NCI-H1417 (cell line): ENCODE measurements at regions not wholly inside any gene's neighbourhood (a gene's known extent, or its start where the extent isn't known, plus 50 kb on each side); places are given as distances from the start of the nearest gene placed in this dataset.

Experiments
- DNase-seq, 3 experiments: peaks; one replicate each; lab custom pipeline; 2025; lab: John Stamatoyannopoulos, UW

DNA sequence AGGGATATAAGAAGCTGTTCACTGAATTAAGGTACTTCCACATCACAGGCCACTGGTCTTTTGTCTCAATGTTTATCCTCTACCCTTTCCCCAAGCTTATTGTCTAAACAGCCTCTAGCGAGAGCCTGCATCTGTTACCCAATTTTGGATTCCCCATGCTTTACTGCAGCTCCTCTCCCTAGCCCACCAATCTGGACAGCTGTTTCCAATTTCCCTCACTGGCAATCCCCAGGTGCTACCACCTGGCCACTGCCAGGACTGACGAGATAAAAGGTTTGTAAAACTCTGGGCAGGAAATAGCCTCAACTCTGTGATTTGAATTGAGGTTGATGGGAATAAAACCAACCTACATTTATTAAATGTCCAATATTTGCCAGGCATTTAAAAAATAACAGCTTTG is 58.0 kb upstream of the TEX9 start:
- DNase-seq = peak in 2 of 3 experiments; percentile 80 to 94

GRCh38 chr15:56298723-56299122 is 55.0 kb upstream of the RFX7 start:
- no peak for DNase-seq

GRCh38 chr15:56295433-56295832 is 51.8 kb upstream of the RFX7 start:
- no peak for DNase-seq

- DNase-seq = no peak
Observed at GRCh38 chr15:56293495-56294292, 50.0 kb upstream of the RFX7 start.
